ENCODE measurements at regions not wholly inside any gene's neighbourhood (a gene's known extent, or its start where the extent isn't known, plus 50 kb on each side); places are given as distances from the start of the nearest gene placed in this dataset.

DNA sequence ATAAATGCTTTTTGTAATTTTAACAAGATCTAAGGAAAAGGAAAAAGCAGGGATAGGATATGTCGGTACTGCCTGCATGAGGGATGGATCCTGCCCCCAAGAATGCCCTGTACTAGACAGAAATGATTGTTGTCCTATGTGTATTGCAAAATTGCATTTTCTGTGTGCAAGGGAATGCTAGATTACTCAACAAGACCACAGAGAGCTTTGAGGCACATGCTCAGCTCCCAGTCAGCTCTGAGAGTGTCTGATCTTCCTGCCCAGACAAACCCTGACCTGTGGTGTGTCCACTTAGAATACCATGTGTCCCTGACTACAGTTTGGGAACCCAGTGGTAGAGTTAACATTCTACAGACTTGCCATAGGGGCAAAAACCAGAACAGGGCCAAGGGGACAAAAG, 129.2 kb upstream of the PAK3 start:
- ATAC-seq (ENCODE audit: low FRiP score) (no peak), DNase-seq (ENCODE audit: low spot score) (no peak)
- no peak for TF ChIP-seq CTCF (IDR thresholded peaks at IDR 0.05)

DNA sequence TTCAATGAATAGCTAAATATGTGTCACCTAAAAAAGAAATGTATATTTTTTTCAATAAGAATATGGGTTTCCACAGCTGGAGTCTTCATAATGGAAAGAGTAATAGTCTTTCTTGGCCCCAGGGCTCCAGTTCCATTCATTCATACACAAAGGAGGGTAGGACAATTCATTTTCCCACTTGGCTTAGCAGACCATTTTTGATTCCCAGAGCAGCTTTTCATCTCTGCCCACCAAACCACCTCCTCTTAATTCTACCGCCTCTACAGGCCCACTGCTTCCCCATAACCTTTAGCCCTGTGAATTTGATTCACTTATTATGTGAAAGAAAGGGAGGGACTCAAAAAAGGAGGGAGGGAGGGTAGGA, 129.9 kb upstream of the PAK3 start:
- ATAC-seq (ENCODE audit: low FRiP score) (no peak), DNase-seq (ENCODE audit: low spot score) (no peak)
- TF ChIP-seq CTCF (IDR thresholded peaks at IDR 0.05), result no peak

- DNase-seq (ENCODE audit: low spot score) (no peak), ATAC-seq (ENCODE audit: low FRiP score) (no peak)
- TF ChIP-seq CTCF (IDR thresholded peaks at IDR 0.05), result no peak
These were observed 130.4 kb upstream of the PAK3 start for GRCh38 chrX:110965409-110966090.

GRCh38 chrX:110964786-110965185, 131.2 kb upstream of the PAK3 start:
- ATAC-seq (ENCODE audit: low FRiP score) (no peak), DNase-seq (ENCODE audit: low spot score) (no peak)
- TF ChIP-seq CTCF (IDR thresholded peaks at IDR 0.05), result no peak

DNA sequence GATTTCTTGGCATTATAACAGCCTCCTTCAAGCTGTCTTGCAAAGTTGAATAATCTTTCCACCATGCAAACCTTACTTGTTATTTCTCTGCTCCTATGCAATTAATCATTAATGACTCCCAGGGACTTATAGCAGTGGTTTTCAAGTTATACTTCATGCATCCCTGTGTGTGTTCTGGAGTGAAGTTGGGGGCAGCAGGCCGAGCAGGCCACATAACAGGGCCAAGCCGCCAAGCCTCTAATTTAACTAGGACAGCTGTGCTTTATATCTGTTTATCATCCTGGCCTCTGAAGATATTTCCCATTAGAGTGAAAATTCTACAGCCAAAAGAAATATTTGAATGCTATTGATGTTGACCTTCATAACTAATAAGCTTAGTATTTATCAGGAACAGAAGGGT, 133.5 kb upstream of the PAK3 start:
- no peak for TF ChIP-seq CTCF (IDR thresholded peaks at IDR 0.05)

DNA sequence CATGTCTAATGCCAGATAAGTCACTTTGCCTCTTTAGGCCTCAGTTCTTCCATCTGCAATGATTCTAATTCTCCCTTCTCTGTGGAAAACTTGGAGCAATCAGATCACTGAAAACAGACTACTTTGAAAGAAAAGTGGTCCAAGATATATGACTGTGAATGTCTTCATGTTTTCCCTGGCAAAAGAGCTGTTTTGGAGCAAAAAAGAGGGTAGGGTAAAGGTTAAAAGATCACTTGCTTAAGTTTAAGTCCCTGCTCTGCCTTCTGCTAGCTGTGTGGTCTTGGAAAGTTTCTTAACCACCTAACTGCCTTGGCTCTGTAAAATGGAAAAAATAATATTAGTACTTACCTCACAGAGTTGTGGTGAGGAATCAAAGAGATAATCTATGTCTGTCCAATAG, 140.3 kb upstream of the PAK3 start:
- no peak for ATAC-seq (ENCODE audit: low FRiP score)
- DNase-seq (ENCODE audit: low spot score), result no peak
- TF ChIP-seq CTCF (IDR thresholded peaks at IDR 0.05), result no peak

More for the DNA sequence above, 133.5 kb upstream of the PAK3 start:
- no peak for DNase-seq (ENCODE audit: low spot score)
- ATAC-seq (ENCODE audit: low FRiP score), result no peak

DNA sequence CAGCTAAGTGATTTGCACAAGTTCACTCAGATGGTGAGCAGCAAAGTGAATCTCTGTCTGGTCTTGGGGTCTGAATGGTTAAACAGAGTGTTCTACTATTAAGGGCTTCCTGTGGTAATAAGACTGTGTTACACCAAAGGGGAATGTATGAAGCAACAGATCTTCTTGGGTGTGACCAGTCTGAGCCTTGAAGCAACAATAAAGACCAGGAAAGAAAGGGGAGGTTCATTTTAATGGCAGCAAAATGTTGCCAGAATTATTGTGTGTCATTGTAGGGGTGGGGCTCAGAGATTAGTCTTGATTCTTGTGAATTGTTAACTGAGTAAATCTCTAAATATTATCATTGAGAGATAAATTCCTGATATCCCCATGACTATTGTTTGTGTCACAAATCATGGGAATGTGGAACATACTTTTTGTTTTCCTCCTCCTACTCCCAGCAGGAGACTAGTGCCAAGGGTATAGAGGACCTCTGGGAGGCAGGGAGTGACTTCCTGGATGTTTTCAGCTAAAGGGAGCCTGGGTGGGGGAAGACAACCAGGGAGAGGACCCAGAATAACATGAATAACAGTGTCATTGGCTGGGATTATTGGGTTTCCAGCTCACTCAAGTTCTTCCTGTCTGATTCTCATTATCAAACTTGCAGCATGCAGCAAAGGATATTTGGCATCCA, 141.4 kb upstream of the PAK3 start:
- no peak for TF ChIP-seq CTCF (IDR thresholded peaks at IDR 0.05)
- no peak for ATAC-seq (ENCODE audit: low FRiP score)
- no peak for DNase-seq (ENCODE audit: low spot score)

Measured in omental fat pad (tissue), 3 donors.